ENCODE measurements at regions not wholly inside any gene's neighbourhood (a gene's known extent, or its start where the extent isn't known, plus 50 kb on each side); places are given as distances from the start of the nearest gene placed in this dataset.
"Not testable (repeated sequence)": the region's sequence is repeated elsewhere in the genome, so short reads cannot be mapped to it uniquely, and the experiment has no call there.

DNA sequence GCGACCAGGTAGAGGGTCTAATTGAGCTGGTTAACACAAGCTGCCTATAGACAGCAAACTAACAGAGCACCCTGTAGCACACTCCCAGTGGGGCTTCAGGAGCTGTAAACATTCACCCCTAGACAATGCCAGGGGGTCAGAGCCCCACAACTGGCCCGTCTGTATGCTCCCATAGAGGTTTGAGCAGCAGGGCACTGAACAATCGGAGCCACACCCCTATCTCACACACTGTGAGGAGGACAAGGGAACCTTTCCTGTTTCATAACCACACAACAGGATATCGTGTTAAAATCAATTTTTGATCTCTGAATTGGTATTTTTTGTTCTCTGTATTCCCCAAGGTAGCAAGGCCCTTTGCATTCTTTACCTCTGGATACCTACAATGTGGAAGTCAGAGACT is 266.1 kb downstream of the SPRY2 start:
- no peak for DNase-seq (ENCODE audit: low read depth in 2 of 2)

DNA sequence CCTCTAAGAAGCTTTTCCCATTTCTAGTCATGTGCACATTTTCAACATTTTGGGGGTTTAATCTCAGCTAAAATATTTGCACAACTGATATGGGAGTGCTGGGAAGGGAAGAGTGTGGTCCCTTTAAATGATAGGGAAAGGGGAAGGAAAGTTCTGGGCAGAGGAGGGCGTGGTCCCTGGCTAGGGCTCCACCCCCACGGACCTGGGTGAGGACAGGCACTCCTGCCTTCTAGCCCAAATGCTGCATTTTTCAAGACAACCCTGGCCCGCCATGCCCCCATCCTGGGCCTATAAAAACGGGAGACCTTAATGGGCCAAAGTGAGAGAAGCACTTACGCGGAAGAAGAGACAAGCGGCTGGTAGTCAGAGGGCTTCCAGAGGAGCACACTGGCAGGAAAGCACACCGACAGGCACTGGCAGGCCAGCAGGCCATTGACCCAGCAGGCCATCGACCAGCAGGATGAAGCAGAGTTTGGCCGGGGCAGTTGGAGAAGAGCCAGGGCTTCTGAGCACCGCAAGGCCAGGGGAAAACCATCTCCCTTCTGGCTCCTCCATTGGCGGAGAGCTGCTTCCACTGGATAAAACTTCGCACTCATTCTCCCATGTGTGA is 266.7 kb downstream of the SPRY2 start:
- DNase-seq (ENCODE audit: low read depth in 2 of 2), result no peak

DNA sequence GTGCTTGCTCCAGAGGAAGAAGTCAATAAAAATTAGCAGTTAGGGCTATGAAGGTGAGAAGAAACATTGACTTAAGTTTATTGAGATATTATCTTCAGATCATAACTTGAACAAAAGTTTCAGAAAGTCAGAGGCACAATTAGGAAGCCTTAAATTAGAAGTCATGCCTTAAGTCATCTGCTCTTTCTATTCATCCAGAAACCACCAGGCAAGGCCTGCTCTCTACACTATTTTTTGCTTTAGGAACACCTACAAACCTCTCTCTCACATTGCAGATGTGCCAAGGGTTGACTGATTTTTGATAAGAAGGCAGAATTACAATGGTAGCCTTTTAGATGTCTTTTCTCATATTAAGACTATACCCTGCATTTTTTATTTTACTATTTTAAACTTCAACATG is 268.7 kb downstream of the SPRY2 start:
- DNase-seq (ENCODE audit: low read depth in 2 of 2), result no peak

DNA sequence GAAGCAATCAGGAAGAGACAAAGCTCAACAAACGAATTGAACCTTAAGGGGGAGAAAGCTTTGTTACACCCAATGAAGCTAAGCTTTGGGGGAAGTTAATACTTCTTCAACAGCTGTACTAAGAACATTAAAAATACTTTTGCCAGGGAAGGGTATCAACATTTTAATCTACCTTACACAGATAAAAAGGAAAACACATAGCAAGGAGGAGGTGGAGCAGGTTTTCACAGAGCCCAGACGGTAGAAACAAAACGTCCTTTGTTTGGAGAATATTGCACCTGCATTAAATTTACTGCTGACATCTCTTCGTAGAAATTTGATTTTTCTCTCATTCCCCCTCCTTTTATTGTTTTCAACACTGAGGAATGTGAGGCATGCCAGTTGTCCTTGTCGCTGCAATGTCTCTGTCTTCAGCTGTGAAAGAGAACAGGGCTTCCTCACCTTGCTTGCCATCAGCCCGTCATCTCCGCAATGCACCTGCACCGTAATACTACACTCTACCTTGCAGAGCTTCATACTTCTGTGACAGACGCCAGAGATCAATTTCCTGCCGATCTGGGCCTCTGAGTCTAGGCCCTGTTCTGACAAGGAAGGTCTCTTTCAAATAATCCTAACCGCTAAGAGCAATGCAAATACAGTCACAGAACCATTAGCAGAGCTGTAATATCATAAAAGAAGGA is 270.8 kb downstream of the SPRY2 start:
- DNase-seq (ENCODE audit: low read depth in 2 of 2), result no peak

DNA sequence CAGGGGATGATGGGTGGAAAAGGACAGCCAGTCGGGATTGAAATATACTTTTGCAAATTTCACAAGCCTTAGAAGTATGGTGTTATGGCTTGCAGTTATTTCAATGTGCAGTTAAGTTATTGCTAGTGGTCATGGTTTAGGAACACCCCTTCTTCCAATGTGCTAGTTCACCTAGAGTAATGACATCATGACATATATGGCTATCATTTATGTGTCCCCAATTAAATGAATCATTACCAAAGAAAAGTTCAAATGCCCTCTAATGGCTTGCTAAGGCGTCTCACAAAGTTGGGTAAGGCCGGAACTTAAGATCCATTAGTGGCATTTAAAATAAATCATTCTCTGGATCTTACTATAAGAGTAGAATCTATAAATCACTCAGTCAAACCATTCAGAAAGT is 271.6 kb downstream of the SPRY2 start:
- no peak for DNase-seq (ENCODE audit: low read depth in 2 of 2)

DNA sequence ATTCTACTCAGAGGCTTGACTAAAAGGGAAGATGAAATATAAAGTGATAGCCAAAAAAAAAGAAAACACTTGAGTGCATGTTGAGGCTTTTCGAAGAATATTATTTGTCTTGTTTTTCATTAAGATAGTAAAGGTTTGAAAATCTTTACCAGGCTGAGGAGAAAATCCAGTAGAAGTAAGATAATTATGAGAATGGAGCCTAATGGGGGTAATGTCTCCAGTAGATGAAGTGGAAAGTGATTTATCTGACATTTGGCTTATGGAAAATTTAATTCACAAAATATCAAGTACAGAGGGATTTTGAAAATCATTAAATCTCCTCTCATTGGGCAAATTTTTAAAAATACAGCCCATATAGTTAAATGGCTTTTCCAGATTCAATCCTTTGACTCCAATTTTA is 274.9 kb downstream of the SPRY2 start:
- no peak for DNase-seq (ENCODE audit: low read depth in 2 of 2)

DNA sequence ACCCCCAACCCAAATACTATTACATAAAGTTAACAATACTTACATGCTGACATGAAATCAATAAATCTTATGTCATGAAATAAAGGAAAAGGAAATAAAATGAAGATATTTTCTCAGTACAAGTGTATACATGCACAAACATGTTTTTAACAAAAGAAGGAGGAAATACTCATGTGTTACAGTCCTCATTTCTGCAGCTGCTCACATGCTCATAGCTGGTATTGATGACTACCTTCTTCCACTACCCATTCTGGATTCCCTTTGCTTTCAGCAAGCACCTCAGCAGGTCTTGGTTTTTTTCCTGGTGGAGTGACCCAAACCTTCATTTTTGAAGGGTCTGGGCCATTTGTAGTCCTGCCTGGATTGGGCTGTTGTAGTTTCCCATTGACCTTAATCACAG is 278.5 kb downstream of the SPRY2 start:
- not testable (repeated sequence) for DNase-seq (ENCODE audit: low read depth in 2 of 2)

DNA sequence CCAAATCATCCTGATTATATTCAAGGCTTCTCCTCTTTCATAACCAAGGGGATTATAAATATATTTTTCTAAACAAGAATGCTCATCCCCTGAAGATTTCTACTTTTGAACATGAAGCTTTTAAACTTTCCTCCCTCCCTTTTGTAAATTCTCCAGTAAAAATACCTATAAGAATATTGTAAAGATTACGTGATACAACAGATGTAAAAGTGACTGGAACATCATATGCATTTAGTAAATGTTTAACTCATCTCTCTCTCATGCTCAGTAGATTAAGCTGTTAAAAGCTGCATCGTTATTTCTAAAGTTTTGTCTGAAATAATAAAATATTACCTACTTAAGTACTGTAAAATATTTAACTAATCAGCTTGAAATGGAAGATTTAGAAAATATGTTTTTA is 281.1 kb downstream of the SPRY2 start:
- DNase-seq (ENCODE audit: low read depth in 2 of 2), result no peak

DNA sequence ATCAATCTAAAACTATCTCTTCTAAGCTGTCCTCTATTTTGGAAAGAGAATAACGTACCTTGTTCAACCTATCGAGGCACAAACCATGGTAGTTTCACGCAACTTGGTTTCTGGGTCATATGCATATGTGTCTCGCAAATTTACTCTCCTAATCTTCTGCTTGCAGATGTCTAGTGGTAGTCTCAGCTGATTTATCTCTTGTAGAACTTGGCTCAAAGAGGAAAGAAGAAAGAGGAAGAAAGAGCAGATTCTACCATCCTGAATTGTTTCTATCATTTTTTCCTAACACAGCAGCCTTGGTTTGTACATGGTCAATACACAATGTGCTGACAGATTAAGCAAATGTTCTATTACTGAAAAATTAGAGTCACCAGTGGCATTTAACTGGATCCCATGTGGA is 282.3 kb downstream of the SPRY2 start:
- DNase-seq (ENCODE audit: low read depth in 2 of 2), result no peak

DNA sequence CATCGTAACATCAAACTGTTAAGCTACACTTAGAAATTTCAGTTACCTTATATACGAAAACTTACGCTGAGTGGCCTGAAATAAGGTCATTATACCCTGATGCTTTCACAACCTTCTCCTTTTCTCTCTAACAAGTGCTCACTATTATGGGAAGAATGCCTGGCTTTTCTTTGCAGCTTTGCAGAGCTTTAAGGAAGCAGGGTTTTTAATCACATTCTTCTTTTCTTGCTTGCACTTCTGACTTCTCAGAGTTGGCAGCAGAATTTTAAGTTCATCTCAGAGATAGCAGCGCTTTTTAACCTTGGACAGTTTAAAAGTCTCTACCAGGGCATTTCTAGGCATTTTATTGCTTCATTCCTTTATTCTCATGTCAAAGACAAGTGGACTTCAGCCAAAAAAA is 285.1 kb downstream of the SPRY2 start:
- no peak for DNase-seq (ENCODE audit: low read depth in 2 of 2)

DNA sequence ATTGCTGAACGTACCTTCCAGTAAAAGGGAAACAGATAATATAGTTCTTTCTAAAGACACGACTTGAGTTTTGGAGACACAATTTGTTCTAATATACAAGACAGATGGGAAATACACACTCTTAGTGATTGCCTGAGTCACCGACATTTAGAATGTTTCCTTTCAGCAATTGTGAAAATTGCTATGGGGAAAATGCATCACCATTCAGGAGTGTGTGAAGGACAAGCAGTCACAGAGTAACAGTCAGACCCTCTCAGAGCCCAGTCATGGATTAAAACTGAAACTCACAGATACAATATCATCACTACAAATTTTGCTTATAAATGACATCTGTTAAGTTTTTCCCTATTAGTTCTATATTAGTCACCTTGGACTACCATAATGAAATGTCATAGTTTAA is 286.1 kb downstream of the SPRY2 start:
- DNase-seq (ENCODE audit: low read depth in 2 of 2), result no peak

DNA sequence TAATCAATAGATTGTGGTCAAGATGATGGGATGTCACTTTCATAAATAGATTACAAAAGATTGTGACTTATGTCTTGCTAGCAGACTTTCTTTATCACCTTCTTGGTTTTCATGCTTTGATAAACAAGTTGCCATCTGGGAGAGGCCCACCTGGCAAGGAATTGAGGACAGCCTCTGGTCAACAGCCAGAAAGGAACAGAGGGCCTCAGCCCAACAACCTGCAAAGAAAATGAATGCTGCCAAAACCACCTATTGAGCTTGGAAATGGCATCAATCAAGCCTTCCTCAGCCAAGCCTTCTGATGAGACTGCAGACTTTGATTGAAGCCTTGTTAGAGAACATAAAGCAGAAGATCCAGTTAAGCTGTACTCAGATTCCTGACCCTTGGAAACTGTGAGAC is 288.6 kb downstream of the SPRY2 start:
- no peak for DNase-seq (ENCODE audit: low read depth in 2 of 2)

DNA sequence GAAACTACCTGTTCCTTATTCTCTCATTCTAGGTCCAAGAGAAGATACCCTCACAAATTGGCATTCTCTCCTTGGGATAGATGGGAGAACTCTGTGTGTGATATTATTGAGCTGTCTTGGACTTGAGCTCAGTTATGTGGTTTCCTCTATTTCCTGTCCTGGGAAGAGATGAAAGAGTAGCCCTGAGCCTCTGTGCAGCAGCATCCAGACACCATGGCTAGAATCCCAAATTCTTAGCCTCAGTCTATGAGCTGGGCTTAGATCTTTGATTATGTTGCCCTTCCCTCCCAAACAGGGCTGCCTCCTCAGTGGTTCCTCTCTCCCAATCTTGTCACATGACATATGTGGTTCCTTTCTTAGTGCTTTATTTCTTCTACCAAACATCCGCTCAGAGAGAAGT is 290.7 kb downstream of the SPRY2 start:
- DNase-seq (ENCODE audit: low read depth in 2 of 2), result no peak

DNA sequence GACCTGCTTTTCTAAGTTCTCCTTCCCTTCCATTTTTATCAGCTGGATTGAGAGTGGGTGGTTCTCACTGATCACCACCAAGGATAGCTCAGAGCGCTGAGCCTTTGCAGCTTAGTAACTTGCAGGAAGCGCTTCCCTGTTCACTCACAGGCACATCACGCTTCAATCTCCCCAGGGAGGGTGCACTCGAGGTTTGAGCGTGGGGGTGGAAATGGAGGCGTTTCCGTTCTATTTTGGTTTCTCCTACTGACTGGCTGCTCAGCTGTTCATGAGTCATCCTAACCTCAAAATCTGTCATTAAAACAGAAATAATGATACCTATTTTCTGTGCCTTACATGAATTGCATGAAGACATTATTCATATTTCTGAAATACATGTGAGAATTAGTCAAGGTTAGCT is 292.1 kb downstream of the SPRY2 start:
- DNase-seq (ENCODE audit: low read depth in 2 of 2), result peak; percentile 50 to 58

DNA sequence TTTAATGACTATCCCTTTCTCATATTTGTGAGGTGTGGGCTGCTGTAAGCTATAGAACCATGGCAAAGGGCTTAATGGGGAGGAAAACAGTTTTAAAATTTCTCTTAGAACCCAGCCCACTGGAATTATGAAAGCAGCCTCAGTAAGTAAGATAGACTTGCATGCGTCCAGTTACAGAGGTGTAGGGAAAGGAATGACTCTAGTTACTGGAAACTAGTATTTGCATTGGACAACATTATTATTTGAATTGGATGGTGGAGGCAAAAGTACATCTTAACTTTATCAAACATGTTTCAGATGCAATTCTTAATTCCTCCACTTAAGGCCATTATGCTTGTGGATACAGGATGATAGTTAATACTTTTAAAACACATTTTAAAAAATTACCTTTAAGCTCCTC is 292.9 kb downstream of the SPRY2 start:
- no peak for DNase-seq (ENCODE audit: low read depth in 2 of 2)

DNA sequence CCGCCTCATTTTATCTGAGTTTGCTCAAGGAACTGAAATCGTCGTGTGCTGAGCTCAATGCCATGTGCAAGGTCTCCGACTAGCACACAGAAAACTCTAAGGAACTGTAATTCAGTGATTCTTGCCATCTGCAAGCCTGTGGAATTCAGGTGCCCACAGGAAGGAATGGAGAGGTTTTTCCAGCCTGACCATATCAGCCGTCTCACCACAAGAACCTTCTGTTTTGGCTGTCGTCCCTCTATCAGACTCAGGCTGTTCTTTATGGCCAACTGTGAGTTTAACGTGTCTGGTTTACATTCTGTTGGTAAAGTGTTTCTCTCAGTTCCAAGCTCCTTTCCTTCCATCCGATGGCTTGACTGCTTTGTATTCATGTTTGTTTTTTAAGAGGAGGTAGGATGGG is 293.5 kb downstream of the SPRY2 start:
- DNase-seq (ENCODE audit: low read depth in 2 of 2), result no peak

DNA sequence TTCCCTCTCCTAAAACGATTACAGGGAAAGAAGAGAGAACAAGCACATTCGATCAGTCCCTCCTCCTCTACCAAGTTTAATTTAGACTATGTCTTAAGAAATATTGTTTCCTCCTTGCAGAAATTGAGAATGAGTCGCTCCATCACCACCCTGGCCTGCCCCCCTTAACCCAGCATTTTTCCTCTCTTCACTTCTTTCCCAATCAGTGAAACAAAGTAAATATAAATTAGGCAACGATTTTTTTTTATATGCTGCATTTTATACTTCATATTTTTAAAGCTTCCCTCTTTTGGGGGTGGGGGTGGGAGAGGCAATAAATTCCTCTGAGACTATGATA is 300.0 kb downstream of the SPRY2 start:
- no peak for DNase-seq (ENCODE audit: low read depth in 2 of 2)

DNA sequence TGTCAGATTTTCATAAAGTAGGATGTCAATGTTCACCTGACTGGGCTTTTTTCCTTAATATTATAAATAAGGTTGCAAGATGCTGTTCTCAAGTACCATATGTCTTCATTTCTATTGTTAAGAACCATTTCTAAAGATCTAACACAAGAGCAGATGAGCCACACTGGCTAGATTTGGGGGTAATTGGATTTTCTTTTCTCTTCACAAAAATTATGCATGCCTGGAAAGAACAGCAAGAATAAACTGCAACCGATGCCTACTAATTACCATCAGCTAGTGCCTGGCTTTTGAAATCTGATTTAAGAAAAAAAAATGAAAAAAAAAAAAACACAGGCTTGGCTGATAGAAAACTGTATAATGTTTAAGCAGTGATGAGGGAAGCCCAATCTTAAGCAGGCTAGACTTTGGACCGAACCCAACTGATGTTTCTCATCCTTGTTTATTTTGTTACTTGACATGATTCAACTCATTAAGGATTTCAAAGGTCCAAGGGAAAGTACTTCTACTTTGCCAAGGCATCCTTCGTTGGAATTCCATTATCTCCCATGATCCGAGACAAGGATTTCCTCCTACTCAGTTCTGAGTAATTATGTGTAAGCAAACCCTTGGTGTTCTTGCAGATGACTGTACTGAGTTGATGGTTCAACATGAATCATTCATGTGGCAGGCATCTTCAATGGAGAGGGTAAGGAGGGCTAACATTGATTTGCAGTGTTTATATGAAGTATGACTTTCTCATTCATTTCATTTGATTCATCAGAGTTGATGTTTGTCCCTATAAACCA is 300.5 kb downstream of the SPRY2 start:
- DNase-seq (ENCODE audit: low read depth in 2 of 2), result no peak

DNA sequence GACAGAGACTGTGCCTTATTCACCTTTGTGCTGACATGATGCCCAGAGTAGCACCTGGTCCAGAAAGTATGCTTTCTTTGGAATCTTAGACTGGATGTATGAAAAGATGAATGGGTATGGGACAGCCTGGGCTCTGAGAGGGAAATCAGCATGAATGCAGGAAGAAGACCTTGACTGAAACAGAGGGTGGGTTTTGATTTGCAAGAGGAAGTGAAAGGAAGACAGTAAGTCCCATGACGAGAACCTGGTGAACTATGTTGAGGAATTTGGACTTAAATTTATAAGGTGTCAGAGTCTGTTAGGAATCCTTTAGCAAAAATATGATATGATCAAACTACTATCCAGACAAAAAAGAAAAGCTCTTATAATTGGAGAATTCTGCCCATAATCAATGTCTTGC is 301.9 kb downstream of the SPRY2 start:
- no peak for DNase-seq (ENCODE audit: low read depth in 2 of 2)

DNA sequence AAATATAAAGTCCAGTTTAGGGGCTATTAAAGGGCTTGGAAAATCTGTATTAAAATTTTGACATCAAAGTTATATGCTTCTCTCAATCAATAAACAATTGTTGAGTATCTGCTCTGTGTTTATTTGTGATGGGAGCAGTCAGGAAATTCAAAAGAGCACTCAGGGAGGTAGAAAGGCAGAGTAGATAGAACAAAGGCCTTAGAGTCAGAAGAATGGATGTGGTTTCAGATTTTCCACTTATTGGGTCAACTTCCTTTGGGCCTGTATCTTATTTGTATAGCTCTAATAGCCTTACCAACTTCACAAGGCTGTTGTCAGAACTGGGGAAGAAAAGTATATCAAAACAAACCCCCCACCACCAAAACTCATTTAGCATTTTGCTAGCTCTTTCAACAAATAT is 302.6 kb downstream of the SPRY2 start:
- DNase-seq (ENCODE audit: low read depth in 2 of 2), result no peak

DNA sequence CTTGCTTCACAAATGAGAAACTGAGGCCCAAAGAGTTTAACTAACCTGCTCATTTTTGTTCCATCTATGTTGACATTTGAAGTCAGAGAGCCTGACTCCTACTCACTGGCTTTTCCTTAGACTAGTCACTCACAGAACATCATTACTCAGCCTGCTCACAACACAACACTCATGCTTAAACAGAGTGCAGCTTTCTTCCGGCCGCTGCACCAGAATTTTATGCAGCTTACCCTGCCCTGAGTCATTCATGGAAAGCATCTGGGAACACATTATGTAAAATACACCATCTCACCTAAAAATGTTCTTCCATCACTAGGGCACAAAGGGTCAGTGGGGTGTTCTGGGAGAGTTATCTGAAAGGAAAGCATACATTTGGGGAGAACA is 303.4 kb downstream of the SPRY2 start:
- no peak for DNase-seq (ENCODE audit: low read depth in 2 of 2)

DNA sequence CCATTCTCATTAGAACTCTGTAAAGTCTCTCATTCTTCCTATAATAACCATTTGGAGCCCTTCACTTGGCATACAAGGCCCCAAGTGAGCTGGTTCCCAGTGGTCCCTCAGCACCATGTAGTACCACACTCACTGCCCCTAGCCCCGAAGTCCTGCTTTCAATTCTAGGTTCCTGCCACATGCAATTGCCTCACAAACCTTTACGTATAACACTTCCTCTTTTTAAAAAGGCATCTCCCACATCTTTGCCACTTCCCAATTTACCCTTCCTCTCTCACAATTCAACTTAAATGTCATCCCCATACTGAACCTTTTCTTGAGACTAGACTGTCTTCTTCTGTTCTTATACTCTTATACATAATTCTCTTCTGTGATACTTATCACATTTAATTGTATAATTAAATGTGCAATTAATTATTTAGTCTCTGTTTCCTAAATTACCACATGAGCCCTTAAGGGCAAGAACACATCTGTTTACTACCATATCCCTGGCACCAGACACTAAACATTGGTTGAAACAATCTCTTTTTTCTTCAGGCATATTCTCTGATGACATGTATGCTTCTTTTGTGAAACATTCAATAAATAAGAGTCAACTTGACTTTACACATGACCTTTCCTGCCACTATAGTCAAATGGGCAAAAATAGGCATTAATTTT is 304.0 kb downstream of the SPRY2 start:
- DNase-seq (ENCODE audit: low read depth in 2 of 2), result no peak

DNA sequence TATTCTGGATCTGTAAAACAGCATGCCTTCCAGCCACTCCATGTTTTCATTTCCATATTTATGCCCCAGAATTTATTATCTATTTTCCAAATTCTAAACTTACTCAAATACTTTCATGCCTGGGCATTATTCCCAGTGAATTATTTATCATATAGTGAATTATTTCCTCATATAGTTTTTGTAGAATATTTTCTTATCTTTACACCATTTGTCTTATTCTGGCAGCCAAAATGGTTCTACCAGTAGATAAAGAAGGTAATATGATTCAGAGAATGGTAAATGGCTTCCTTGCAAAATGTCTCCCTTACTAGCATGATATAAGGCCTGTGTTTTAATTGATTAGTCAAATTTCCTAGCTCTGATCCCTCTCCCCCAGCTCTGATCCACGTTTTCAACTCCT is 305.8 kb downstream of the SPRY2 start:
- DNase-seq (ENCODE audit: low read depth in 2 of 2), result no peak

Data from stimulated activated CD8-positive, alpha-beta memory T cell treated with anti-CD3 and anti-CD28 coated beads, Interleukin-7, amount 100 ng/mL, for 4 hours (primary cell).